H1 (cell line): ENCODE measurements at regions not wholly inside any gene's neighbourhood (a gene's known extent, or its start where the extent isn't known, plus 50 kb on each side); places are given as distances from the start of the nearest gene placed in this dataset.

Experiments used
- CBX5 ChIP-seq: fragments of 300-800, 300-1000 bp; sonication (generic); IDR thresholded peaks from 2 replicates; pipeline ENCODE4 v1.7.1; 2016; ENCODE audit warnings: antibody characterized with exemption, low read length, low read depth
- CHD2 ChIP-seq: IDR thresholded peaks from 2 replicates; pipeline ENCODE4 v1.6.1; 2012; ENCODE audit warnings: low read length, improper control_type of control experiment
- CTCF ChIP-seq, 3 experiments: IDR thresholded peaks; 1 replicate in 2 of 3; 2 replicates in 1 of 3; pipeline versions ENCODE4 v1.5.1 to v1.6.1; 2011; ENCODE audit warnings: low read length in 3 of 3, mild to moderate bottlenecking in 3 of 3, inconsistent platforms in 2 of 3, low read depth in 1 of 3, moderate library complexity in 1 of 3; ENCODE audit not compliant: insufficient read depth in 1 of 3; ENCODE audit errors: control extremely low read depth in 1 of 3
- EP300 ChIP-seq, 2 experiments: IDR thresholded peaks; 1 replicate in 1 of 2; 2 replicates in 1 of 2; pipeline ENCODE4 v1.6.1; 2011 to 2012; ENCODE audit warnings: low read depth in 2 of 2, low read length in 2 of 2, mild to moderate bottlenecking in 2 of 2, borderline replicate concordance in 1 of 2, inconsistent platforms in 1 of 2, moderate library complexity in 1 of 2
- GTF2F1 ChIP-seq: IDR thresholded peaks from 2 replicates; pipeline ENCODE4 v1.6.1; 2012; ENCODE audit warnings: low read depth, low read length, improper control_type of control experiment, borderline replicate concordance
- JUND ChIP-seq: IDR thresholded peaks from 2 replicates; pipeline ENCODE4 v1.6.1; 2011; ENCODE audit warnings: mild to moderate bottlenecking, improper control_type of control experiment, low read length
- POLR2A ChIP-seq, 2 experiments: IDR thresholded peaks; 1 replicate in 1 of 2; 2 replicates in 1 of 2; pipeline ENCODE4 v1.6.1; 2011; ENCODE audit warnings: low read depth in 2 of 2, low read length in 2 of 2, mild to moderate bottlenecking in 2 of 2; ENCODE audit errors: control extremely low read depth in 1 of 2
- POLR2AphosphoS5 ChIP-seq: IDR thresholded peaks from 2 replicates; pipeline ENCODE4 v1.6.1; 2011; ENCODE audit warnings: low read depth, low read length
- RAD21 ChIP-seq, 2 experiments: IDR thresholded peaks in 1 of 2; conservative IDR thresholded peaks in 1 of 2; 2 replicates each; pipeline ENCODE4 v1.6.1; 2011; ENCODE audit warnings: low read depth in 2 of 2, low read length in 2 of 2, improper control_type of control experiment in 1 of 2, inconsistent platforms in 1 of 2, mild to moderate bottlenecking in 1 of 2, moderate library complexity in 1 of 2
- ZNF274 ChIP-seq: IDR thresholded peaks from 2 replicates; pipeline ENCODE4 v1.7.0; 2012; ENCODE audit warnings: low read length, borderline replicate concordance; ENCODE audit errors: extremely low read depth
- TF ChIP-seq, protein P1 (sequence below): IDR thresholded peaks from 2 replicates; pipeline ENCODE4 v1.6.1; 2011; ENCODE audit warnings: low read length, improper control_type of control experiment

DNA sequence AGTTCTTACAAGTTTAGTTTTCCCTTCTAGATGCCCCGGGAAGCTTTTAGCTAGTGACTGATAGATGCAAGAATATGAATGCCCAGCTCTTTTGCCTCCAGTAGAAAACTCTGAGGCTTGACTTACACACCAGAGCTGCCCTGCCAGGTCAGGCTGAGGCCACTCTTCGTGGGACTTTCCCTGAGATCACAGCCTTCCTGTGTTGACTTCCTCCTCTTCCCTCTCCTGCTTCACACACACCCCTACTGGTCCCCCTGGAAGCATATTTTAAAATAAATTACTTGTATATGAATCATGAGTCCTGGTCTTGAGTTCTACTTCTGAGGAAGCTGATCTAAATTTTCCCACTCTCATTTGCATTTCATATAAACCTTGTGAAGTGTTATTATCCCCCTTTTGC is 413.7 kb downstream of the PDCD6IP start:
- TF ChIP-seq GTF2F1 (no peak), RAD21 (IDR thresholded peaks at IDR 0.05 in 1 of 2, conservative IDR thresholded peaks at IDR 0.05 in 1 of 2; ENCODE audit: low read depth in 2 of 2, low read length in 2 of 2) (no peak), EP300 (IDR thresholded peaks at IDR 0.05; ENCODE audit: borderline replicate concordance in 1 of 2, low read depth in 2 of 2, low read length in 2 of 2) (no peak), JUND (no peak), CTCF (IDR thresholded peaks at IDR 0.05; ENCODE audit: control extremely low read depth in 1 of 3, insufficient read depth in 1 of 3, low read depth in 1 of 3, low read length in 3 of 3) (no peak), POLR2A (IDR thresholded peaks at IDR 0.05; ENCODE audit: control extremely low read depth in 1 of 2, low read depth in 2 of 2, low read length in 2 of 2) (no peak), POLR2AphosphoS5 (no peak), CHD2 (no peak), CBX5 (no peak), ZNF274 (no peak)
- TF ChIP-seq, protein P1, sequence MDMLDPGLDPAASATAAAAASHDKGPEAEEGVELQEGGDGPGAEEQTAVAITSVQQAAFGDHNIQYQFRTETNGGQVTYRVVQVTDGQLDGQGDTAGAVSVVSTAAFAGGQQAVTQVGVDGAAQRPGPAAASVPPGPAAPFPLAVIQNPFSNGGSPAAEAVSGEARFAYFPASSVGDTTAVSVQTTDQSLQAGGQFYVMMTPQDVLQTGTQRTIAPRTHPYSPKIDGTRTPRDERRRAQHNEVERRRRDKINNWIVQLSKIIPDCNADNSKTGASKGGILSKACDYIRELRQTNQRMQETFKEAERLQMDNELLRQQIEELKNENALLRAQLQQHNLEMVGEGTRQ = no peak
